SKM-1 treated with dmso at 0.1 percent for 144 hours (cell line): ENCODE measurements at regions not wholly inside any gene's neighbourhood (a gene's known extent, or its start where the extent isn't known, plus 50 kb on each side); places are given as distances from the start of the nearest gene placed in this dataset.
"Not testable (repeated sequence)": the region's sequence is repeated elsewhere in the genome, so short reads cannot be mapped to it uniquely, and the experiment has no call there.

Source experiments
- DNase-seq: peaks from one replicate; lab custom pipeline; 2025; ENCODE audit not compliant: unreplicated experiment; lab: John Stamatoyannopoulos, UW

DNA sequence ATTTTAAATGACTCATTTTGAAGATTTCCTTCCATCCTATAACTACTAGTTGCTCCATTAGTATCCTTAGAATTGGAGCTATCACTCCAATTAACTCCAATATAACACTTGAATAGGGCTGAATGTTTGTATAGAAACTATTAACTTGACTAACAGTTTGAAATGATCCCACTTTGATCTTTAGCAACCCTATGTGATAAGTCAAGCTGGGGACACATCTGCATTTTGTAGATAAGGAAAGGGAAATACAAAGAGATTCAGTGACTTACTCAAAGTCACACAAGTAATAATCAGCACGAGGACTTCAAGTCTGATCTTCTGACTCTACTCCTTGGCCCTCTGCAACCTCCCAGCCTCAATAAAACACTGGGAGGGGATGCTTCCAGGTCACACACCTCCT is 101.1 kb downstream of the TMEM215 start:
- DNase-seq, result no peak

DNA sequence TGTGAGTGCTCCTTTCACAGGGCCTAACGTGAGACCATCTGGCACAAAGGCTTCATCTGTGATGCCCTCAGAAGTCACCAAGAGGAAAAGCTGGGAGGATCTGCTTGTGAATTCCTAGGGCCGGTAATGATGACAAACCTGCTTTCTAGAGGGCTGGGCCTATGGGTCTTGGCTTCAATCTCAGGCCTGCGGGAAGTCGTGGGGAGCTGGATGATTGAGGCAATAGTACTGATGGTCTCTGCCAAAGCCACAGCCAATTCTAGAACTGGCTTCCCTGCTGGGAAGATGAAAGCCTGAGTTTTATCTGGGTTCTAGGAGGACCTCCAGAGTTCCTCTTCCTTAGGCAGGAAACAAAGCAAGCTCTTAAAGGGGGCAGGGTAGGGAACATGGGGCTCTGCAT is 102.7 kb downstream of the TMEM215 start:
- no peak for DNase-seq

GRCh38 chr9:32894485-32894884 is 106.9 kb downstream of the APTX start:
- not testable (repeated sequence) for DNase-seq

DNA sequence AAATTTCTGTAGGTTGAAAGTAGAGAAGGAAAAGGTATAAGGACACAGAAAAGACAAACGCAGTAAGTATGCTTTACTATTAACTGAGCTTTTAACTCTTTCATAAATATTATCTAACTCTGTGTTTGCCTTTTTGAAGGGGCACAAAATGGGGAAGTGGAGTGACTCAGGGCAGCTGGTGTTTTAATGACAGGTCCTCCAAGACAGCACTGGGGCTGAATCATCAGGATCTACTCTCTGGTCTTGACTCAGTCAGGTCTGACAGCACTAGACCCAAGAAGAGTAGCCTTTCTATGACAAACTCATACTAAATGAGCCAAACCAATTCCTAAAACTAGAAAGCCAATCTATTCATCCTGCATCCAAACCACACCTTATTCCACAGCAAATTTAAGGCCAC is 102.2 kb downstream of the APTX start:
- DNase-seq, result peak; percentile 16

GRCh38 chr9:32899761-32900160 is 101.7 kb downstream of the APTX start:
- DNase-seq, result no peak

GRCh38 chr9:32906213-32906612 is 95.2 kb downstream of the APTX start:
- DNase-seq, result peak; percentile 51

DNA sequence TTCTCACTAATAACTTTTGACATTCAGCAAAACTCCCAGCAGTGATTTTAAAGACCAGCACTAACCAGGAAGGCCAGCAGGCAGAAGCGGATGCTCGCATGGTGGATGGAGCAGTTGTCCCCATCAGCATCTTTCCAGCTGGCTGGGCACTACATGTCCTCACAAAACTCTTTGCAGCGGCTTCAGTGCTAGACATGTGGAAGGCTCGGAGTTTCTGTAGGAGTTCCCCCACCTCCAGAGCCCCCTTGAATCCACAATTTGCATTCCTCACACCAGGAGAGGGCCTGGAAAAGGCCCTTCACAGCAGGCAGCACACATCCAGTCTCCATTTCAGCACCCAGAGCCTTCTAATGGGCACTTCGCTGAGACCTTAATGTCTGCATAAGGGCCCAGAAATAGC is 85.6 kb downstream of the APTX start:
- DNase-seq, result no peak

DNA sequence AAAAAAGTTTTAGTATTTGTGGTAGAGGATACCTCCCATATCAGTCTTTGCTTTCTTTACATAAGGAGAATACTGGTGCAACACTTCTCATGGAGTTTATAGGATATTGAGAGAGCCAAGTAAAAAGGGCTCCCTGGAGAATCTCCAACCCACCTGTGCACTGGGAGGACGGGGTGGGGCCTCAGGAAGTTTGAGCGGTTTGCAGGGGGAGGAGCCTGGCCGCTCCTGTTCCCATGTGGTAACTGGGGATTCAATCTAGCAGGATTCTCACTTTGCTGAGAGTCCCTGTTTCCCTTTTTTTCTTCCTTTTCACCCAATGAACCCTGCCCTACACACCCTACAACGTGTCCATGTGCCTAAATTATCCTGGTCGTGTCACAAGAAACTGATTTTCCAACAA is 82.8 kb downstream of the APTX start:
- DNase-seq, result no peak
